Loucy (cell line): ENCODE measurements at regions not wholly inside any gene's neighbourhood (a gene's known extent, or its start where the extent isn't known, plus 50 kb on each side); places are given as distances from the start of the nearest gene placed in this dataset.

Source experiments
- H2AFZ ChIP-seq: fragments of 200-600 bp; sonication (generic); 2 replicates; pipeline ENCODE4 v1.6.0; 2016; ENCODE audit warnings: antibody characterized with exemption, mild to moderate bottlenecking, low read length, moderate library complexity
- H3F3A ChIP-seq: fragments of 200-600 bp; 2 replicates; pipeline ENCODE4 v1.6.0; 2016; ENCODE audit warnings: antibody characterized with exemption, low read depth, mild to moderate bottlenecking
- H3K27me3 ChIP-seq: fragments of 200-600 bp; sonication (generic); 2 replicates; pipeline ENCODE4 v1.6.1; 2014; ENCODE audit warnings: low read length, mild to moderate bottlenecking; ENCODE audit not compliant: insufficient read depth, poor library complexity, severe bottlenecking
- H3K36me3 ChIP-seq: fragments of 200-600 bp; sonication (generic); 2 replicates; pipeline ENCODE4 v1.6.1; 2016; ENCODE audit warnings: low read length; ENCODE audit not compliant: insufficient read depth
- H3K4me1 ChIP-seq: fragments of 200-600 bp; sonication (generic); 2 replicates; pipeline ENCODE4 v1.5.1; 2014; ENCODE audit warnings: low read length, mild to moderate bottlenecking; ENCODE audit not compliant: insufficient read depth, poor library complexity, severe bottlenecking
- H3K4me2 ChIP-seq: fragments of 200-600 bp; sonication (generic); 2 replicates; pipeline ENCODE4 v1.6.0; 2014; ENCODE audit warnings: antibody characterized with exemption, low read length, low read depth, mild to moderate bottlenecking; ENCODE audit not compliant: poor library complexity, severe bottlenecking
- H3K4me3 ChIP-seq: fragments of 200-600 bp; sonication (generic); 2 replicates; pipeline ENCODE4 v1.5.1; 2014; ENCODE audit warnings: low read length, mild to moderate bottlenecking, mixed read lengths; ENCODE audit not compliant: poor library complexity, severe bottlenecking
- H3K79me2 ChIP-seq: fragments of 200-600 bp; sonication (generic); 2 replicates; pipeline ENCODE4 v1.6.1; 2014; ENCODE audit warnings: low read length; ENCODE audit not compliant: insufficient read depth
- H3K9ac ChIP-seq: fragments of 200-600 bp; sonication (generic); 2 replicates; pipeline ENCODE4 v1.6.0; 2014; ENCODE audit warnings: mild to moderate bottlenecking, low read depth, low read length, moderate library complexity; ENCODE audit not compliant: poor library complexity, severe bottlenecking
- H3K9me2 ChIP-seq: fragments of 200-600 bp; sonication (generic); replicated peaks from 2 replicates; pipeline ENCODE4 v1.6.1; 2016; ENCODE audit warnings: low read depth, low read length, mixed read lengths
- H3K9me3 ChIP-seq: fragments of 200-600 bp; sonication (generic); 2 replicates; pipeline ENCODE4 v1.6.1; 2014; ENCODE audit warnings: mild to moderate bottlenecking, antibody characterized with exemption, low read length, low read depth; ENCODE audit not compliant: insufficient read depth
- H4K20me1 ChIP-seq: fragments of 200-600 bp; sonication (generic); 2 replicates; pipeline ENCODE4 v1.6.0; 2014; ENCODE audit warnings: antibody characterized with exemption, low read length, mild to moderate bottlenecking; ENCODE audit not compliant: insufficient read depth, poor library complexity, severe bottlenecking
- EZH2phosphoT487 ChIP-seq: fragments of 200-600 bp; IDR thresholded peaks from 2 replicates; pipeline ENCODE4 v1.6.1; 2018; ENCODE audit warnings: antibody characterized with exemption, mild to moderate bottlenecking, moderate library complexity, borderline replicate concordance
- TF ChIP-seq, protein P1 (sequence below): fragments of 200-600 bp; sonication (generic); conservative IDR thresholded peaks from 2 replicates; pipeline ENCODE4 v1.5.1; 2014; ENCODE audit warnings: mild to moderate bottlenecking, antibody characterized with exemption, low read length

- TF ChIP-seq, protein P1, sequence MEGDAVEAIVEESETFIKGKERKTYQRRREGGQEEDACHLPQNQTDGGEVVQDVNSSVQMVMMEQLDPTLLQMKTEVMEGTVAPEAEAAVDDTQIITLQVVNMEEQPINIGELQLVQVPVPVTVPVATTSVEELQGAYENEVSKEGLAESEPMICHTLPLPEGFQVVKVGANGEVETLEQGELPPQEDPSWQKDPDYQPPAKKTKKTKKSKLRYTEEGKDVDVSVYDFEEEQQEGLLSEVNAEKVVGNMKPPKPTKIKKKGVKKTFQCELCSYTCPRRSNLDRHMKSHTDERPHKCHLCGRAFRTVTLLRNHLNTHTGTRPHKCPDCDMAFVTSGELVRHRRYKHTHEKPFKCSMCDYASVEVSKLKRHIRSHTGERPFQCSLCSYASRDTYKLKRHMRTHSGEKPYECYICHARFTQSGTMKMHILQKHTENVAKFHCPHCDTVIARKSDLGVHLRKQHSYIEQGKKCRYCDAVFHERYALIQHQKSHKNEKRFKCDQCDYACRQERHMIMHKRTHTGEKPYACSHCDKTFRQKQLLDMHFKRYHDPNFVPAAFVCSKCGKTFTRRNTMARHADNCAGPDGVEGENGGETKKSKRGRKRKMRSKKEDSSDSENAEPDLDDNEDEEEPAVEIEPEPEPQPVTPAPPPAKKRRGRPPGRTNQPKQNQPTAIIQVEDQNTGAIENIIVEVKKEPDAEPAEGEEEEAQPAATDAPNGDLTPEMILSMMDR: no peak
- TF ChIP-seq EZH2phosphoT487: no peak
- Histone ChIP-seq H3F3A (no peaks in the 10 kb centered on the region), H3K79me2 (no peaks in the 10 kb centered on the region), H3K4me2 (no peak overlapping the region), H3K9me2 (no peaks in the 10 kb centered on the region), H4K20me1 (no peaks in the 10 kb centered on the region), H3K4me1 (no peaks in the 10 kb centered on the region), H3K9ac (no peak overlapping the region), H3K27me3 (no peaks in the 10 kb centered on the region), H3K36me3 (no peaks in the 10 kb centered on the region), H3K4me3 (no peak overlapping the region), H3K9me3 (no peaks in the 10 kb centered on the region), H2AFZ (no peak overlapping the region)
Observed at GRCh38 chr5:96331681-96332361, 101.2 kb downstream of the PCSK1 start.

GRCh38 chr5:96331210-96331609 is 101.8 kb downstream of the PCSK1 start:
- no peaks in the 10 kb centered on the region for H3K9me2 ChIP-seq
- H3K36me3 ChIP-seq: no peaks in the 10 kb centered on the region
- no peaks in the 10 kb centered on the region for H3F3A ChIP-seq
- TF ChIP-seq, protein P1: no peak
- TF ChIP-seq EZH2phosphoT487: no peak
- H3K27me3 ChIP-seq: no peaks in the 10 kb centered on the region
- no peaks in the 10 kb centered on the region for H3K79me2 ChIP-seq
- no peaks in the 10 kb centered on the region for H3K9me3 ChIP-seq
- H3K9ac ChIP-seq: no peak overlapping the region
- H2AFZ ChIP-seq: no peak overlapping the region
- H4K20me1 ChIP-seq: no peaks in the 10 kb centered on the region
- H3K4me1 ChIP-seq: no peaks in the 10 kb centered on the region
- H3K4me2 ChIP-seq: no peak overlapping the region
- H3K4me3 ChIP-seq: no peak overlapping the region

- H3K9me3 ChIP-seq: no peaks in the 10 kb centered on the region
- H3K9me2 ChIP-seq: no peaks in the 10 kb centered on the region
- no peak overlapping the region for H3K4me3 ChIP-seq
- no peaks in the 10 kb centered on the region for H3K36me3 ChIP-seq
- H3F3A ChIP-seq: no peaks in the 10 kb centered on the region
- H3K9ac ChIP-seq: no peak overlapping the region
- H3K4me1 ChIP-seq: no peaks in the 10 kb centered on the region
- H4K20me1 ChIP-seq: no peaks in the 10 kb centered on the region
- H3K27me3 ChIP-seq: no peaks in the 10 kb centered on the region
- no peak for TF ChIP-seq EZH2phosphoT487
- no peaks in the 10 kb centered on the region for H3K79me2 ChIP-seq
- H2AFZ ChIP-seq: no peak overlapping the region
- no peak overlapping the region for H3K4me2 ChIP-seq
Observed at GRCh38 chr5:96330530-96331140, 102.4 kb downstream of the PCSK1 start.
